ENCODE measurements at regions not wholly inside any gene's neighbourhood (a gene's known extent, or its start where the extent isn't known, plus 50 kb on each side); places are given as distances from the start of the nearest gene placed in this dataset.

DNA sequence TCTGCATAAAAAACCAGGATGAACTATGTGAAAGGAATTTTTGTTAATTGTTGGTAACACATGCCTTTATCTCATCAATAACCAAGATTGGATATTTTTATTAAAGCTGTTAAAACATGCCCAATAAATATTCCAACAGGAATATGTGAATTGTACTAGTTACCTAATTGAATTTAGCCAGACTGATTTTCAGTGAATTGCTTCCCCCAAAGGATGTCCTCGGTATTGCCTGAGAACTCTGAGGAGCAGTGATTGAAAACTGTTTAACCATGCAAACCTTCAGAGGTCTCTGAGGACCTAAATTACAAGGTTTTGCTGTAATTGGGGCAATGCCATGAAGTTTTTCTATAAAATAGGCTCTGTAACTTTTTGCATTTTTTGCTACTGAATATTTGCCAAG lies 66.6 kb downstream of the BLTP1 start:
- peaks cover 25% of the 10 kb centered on the region for H3K36me3 ChIP-seq (ENCODE audit: insufficient read depth, low read length)
- H3K27me3 ChIP-seq (ENCODE audit: insufficient read depth, low read length, poor library complexity) = no peaks in the 10 kb centered on the region
- no peak overlapping the region for H3K4me3 ChIP-seq (ENCODE audit: low read depth in 1 of 2, low read length in 2 of 2)
- no peak overlapping the region for H2AFZ ChIP-seq (ENCODE audit: low read depth, low read length)
- no peak overlapping the region for H3K9ac ChIP-seq (ENCODE audit: low read depth, low read length)
- no peak for DNase-seq
- H3K79me2 ChIP-seq (ENCODE audit: insufficient read depth, low read length) = no peaks in the 10 kb centered on the region
- no peak overlapping the region for H3K4me2 ChIP-seq (ENCODE audit: insufficient read depth, low read length)
- ATAC-seq (ENCODE audit: insufficient read depth, low read depth) = no peak
- TF ChIP-seq EZH2 (IDR thresholded peaks at IDR 0.05; ENCODE audit: borderline replicate concordance, low read depth, low read length, severe bottlenecking) = no peak
- TF ChIP-seq, protein P1, sequence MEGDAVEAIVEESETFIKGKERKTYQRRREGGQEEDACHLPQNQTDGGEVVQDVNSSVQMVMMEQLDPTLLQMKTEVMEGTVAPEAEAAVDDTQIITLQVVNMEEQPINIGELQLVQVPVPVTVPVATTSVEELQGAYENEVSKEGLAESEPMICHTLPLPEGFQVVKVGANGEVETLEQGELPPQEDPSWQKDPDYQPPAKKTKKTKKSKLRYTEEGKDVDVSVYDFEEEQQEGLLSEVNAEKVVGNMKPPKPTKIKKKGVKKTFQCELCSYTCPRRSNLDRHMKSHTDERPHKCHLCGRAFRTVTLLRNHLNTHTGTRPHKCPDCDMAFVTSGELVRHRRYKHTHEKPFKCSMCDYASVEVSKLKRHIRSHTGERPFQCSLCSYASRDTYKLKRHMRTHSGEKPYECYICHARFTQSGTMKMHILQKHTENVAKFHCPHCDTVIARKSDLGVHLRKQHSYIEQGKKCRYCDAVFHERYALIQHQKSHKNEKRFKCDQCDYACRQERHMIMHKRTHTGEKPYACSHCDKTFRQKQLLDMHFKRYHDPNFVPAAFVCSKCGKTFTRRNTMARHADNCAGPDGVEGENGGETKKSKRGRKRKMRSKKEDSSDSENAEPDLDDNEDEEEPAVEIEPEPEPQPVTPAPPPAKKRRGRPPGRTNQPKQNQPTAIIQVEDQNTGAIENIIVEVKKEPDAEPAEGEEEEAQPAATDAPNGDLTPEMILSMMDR (IDR thresholded peaks at IDR 0.05; ENCODE audit: borderline replicate concordance, extremely low read depth, low read length, poor library complexity, severe bottlenecking) = peak; percentile 34
- no peaks in the 10 kb centered on the region for H3K9me3 ChIP-seq (ENCODE audit: insufficient read depth, low read length, severe bottlenecking)
- no peaks in the 10 kb centered on the region for H3K4me1 ChIP-seq (ENCODE audit: insufficient read depth, low read length)
- no peak overlapping the region for H3K27ac ChIP-seq (ENCODE audit: low read length)
- no peaks in the 10 kb centered on the region for H4K20me1 ChIP-seq (ENCODE audit: insufficient read depth, low read length)

DNA sequence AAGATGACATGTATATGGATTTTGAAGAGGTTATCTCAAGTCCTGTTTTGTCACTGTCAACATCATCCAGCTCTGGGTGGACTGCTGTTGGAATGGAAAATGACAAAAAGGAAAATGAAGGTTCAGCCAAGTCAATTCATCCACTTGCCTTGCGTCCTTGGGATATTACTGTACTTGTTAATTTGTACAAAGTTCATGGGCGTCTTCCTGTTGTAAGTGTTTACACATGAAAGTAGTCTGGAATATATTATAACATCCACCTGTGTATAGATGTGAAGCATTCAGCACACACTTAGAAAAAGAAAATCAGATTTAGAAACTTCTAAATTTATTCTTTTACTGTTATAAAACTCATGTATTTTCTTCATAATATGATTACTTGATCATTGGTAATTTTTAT lies 67.2 kb downstream of the BLTP1 start:
- H2AFZ ChIP-seq (ENCODE audit: low read depth, low read length) = no peak overlapping the region
- H3K79me2 ChIP-seq (ENCODE audit: insufficient read depth, low read length) = no peaks in the 10 kb centered on the region
- no peaks in the 10 kb centered on the region for H3K27me3 ChIP-seq (ENCODE audit: insufficient read depth, low read length, poor library complexity)
- no peak overlapping the region for H3K27ac ChIP-seq (ENCODE audit: low read length)
- no peaks in the 10 kb centered on the region for H3K4me1 ChIP-seq (ENCODE audit: insufficient read depth, low read length)
- no peak for DNase-seq
- no peak overlapping the region for H3K4me2 ChIP-seq (ENCODE audit: insufficient read depth, low read length)
- TF ChIP-seq EZH2 (IDR thresholded peaks at IDR 0.05; ENCODE audit: borderline replicate concordance, low read depth, low read length, severe bottlenecking) = no peak
- TF ChIP-seq, protein P1 (IDR thresholded peaks at IDR 0.05; ENCODE audit: borderline replicate concordance, extremely low read depth, low read length, poor library complexity, severe bottlenecking) = no peak
- no peak for ATAC-seq (ENCODE audit: insufficient read depth, low read depth)
- no peak overlapping the region for H3K4me3 ChIP-seq (ENCODE audit: low read depth in 1 of 2, low read length in 2 of 2)
- H4K20me1 ChIP-seq (ENCODE audit: insufficient read depth, low read length) = no peaks in the 10 kb centered on the region
- no peaks in the 10 kb centered on the region for H3K9me3 ChIP-seq (ENCODE audit: insufficient read depth, low read length, severe bottlenecking)
- no peak overlapping the region for H3K9ac ChIP-seq (ENCODE audit: low read depth, low read length)
- H3K36me3 ChIP-seq (ENCODE audit: insufficient read depth, low read length) = peaks cover 25% of the 10 kb centered on the region

DNA sequence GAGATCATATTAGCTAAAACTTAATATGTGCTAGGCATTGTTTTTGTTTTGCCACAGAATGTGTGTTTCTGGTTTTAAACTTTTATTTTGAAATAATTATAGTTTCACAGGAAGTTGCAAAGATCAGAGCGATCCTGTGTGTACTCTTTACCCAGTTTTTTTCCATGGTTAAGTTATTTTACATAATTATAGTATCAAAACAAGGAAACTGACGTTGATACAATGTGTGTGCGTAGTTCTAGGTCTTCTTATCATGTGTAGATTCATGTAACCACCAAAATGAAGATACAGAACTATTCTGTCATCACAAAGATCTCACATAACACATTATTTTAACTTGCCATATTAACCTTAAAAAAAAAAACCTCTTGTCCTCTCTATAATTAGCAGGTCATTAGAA lies 69.2 kb downstream of the BLTP1 start:
- TF ChIP-seq, protein P1 (IDR thresholded peaks at IDR 0.05; ENCODE audit: borderline replicate concordance, extremely low read depth, low read length, poor library complexity, severe bottlenecking) = no peak
- no peak for TF ChIP-seq EZH2 (IDR thresholded peaks at IDR 0.05; ENCODE audit: borderline replicate concordance, low read depth, low read length, severe bottlenecking)
- ATAC-seq (ENCODE audit: insufficient read depth, low read depth) (no peak), DNase-seq (no peak)
- Histone ChIP-seq H3K4me3 (ENCODE audit: low read depth in 1 of 2, low read length in 2 of 2) (no peak overlapping the region), H3K27ac (ENCODE audit: low read length) (no peak overlapping the region), H3K79me2 (ENCODE audit: insufficient read depth, low read length) (no peaks in the 10 kb centered on the region), H4K20me1 (ENCODE audit: insufficient read depth, low read length) (no peaks in the 10 kb centered on the region), H2AFZ (ENCODE audit: low read depth, low read length) (no peak overlapping the region), H3K4me2 (ENCODE audit: insufficient read depth, low read length) (no peak overlapping the region), H3K36me3 (ENCODE audit: insufficient read depth, low read length) (peaks cover 27% of the 10 kb centered on the region), H3K27me3 (ENCODE audit: insufficient read depth, low read length, poor library complexity) (no peaks in the 10 kb centered on the region), H3K9me3 (ENCODE audit: insufficient read depth, low read length, severe bottlenecking) (no peaks in the 10 kb centered on the region), H3K4me1 (ENCODE audit: insufficient read depth, low read length) (no peaks in the 10 kb centered on the region), H3K9ac (ENCODE audit: low read depth, low read length) (no peak overlapping the region)

DNA sequence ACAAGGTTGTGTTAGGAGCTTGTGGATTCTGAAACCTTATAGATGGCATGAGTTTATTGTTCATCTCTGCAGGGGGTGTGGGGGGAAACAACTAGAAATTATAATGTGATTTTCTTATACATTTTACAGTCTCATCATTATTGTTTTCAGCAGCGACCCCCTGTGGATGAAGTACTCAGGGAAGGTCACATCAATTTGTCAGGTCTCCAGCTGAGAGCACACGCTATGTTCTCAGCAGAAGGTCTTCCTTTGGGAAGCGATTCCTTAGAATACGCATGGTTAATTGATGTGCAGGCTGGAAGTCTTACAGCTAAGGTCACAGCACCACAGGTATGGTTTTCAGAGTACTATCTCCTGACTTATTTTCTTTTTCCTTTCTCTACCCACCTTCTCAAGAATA lies 72.2 kb downstream of the BLTP1 start:
- Histone ChIP-seq H4K20me1 (ENCODE audit: insufficient read depth, low read length) (no peaks in the 10 kb centered on the region), H3K9ac (ENCODE audit: low read depth, low read length) (no peak overlapping the region), H3K9me3 (ENCODE audit: insufficient read depth, low read length, severe bottlenecking) (no peaks in the 10 kb centered on the region), H3K27me3 (ENCODE audit: insufficient read depth, low read length, poor library complexity) (no peaks in the 10 kb centered on the region), H3K36me3 (ENCODE audit: insufficient read depth, low read length) (peaks cover 24% of the 10 kb centered on the region), H3K4me2 (ENCODE audit: insufficient read depth, low read length) (no peak overlapping the region), H2AFZ (ENCODE audit: low read depth, low read length) (no peak overlapping the region), H3K27ac (ENCODE audit: low read length) (no peak overlapping the region), H3K4me1 (ENCODE audit: insufficient read depth, low read length) (no peaks in the 10 kb centered on the region), H3K4me3 (ENCODE audit: low read depth in 1 of 2, low read length in 2 of 2) (no peak overlapping the region), H3K79me2 (ENCODE audit: insufficient read depth, low read length) (no peaks in the 10 kb centered on the region)
- DNase-seq (no peak), ATAC-seq (ENCODE audit: insufficient read depth, low read depth) (no peak)
- TF ChIP-seq, protein P1 (IDR thresholded peaks at IDR 0.05; ENCODE audit: borderline replicate concordance, extremely low read depth, low read length, poor library complexity, severe bottlenecking) = no peak
- TF ChIP-seq EZH2 (IDR thresholded peaks at IDR 0.05; ENCODE audit: borderline replicate concordance, low read depth, low read length, severe bottlenecking) = no peak

All from DND-41 (cell line).